ENCODE measurements at regions not wholly inside any gene's neighbourhood (a gene's known extent, or its start where the extent isn't known, plus 50 kb on each side); places are given as distances from the start of the nearest gene placed in this dataset.
A peak's percentile ranks its signal among the peaks of the same experiment; 100 is the strongest.

DNA sequence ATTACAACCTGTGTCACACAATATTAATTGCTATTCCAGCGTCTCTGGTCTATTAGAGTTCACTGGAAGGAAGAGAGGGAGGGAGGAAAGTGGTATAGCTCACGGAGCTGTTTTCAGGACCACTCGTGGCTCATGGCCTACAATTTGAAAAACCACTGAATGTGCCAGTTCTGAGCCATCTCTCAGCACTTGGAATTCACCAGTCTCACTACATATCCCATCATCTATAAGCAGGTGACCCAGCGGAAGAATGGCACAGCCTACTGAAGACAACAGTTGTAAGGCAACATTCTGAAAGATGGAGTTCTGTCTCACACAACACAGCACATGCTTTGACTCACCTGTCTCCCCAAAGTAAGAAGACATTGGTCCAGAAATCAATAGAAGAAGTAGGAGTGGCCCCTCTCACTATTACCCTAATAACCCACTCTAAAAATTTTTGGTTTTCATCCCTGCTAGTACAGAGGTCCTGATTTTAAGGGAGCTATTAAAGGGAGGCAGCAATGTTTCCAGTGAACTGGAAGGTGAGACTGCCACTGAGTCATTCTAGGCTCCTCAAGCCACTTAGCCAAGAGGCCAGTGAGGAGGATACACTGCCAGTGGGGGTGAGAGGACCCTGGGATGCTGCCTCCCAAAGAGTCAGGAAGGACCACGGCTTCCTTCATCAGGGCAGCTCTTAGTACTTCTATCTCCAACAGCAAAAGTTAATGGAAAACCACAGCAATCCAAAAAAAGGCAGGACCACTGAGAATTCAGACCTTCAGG is 50.0 kb upstream of the DOCK9 start:
- no peaks in the 10 kb centered on the region for H3K36me3 ChIP-seq (ENCODE audit: control insufficient read depth, low read length)
- peaks cover 3% of the 10 kb centered on the region; the same call in 1 of the 2 replicates for H3K9me3 ChIP-seq (ENCODE audit: control insufficient read depth, insufficient read depth, low read length)
- H3F3A ChIP-seq (ENCODE audit: control insufficient read depth, insufficient read depth): no peaks in the 10 kb centered on the region
- no peak overlapping the region for H3K4me2 ChIP-seq (ENCODE audit: low read length)
- no peaks in the 10 kb centered on the region for H3K79me2 ChIP-seq (ENCODE audit: control insufficient read depth, low read length)
- TF ChIP-seq, protein P1, sequence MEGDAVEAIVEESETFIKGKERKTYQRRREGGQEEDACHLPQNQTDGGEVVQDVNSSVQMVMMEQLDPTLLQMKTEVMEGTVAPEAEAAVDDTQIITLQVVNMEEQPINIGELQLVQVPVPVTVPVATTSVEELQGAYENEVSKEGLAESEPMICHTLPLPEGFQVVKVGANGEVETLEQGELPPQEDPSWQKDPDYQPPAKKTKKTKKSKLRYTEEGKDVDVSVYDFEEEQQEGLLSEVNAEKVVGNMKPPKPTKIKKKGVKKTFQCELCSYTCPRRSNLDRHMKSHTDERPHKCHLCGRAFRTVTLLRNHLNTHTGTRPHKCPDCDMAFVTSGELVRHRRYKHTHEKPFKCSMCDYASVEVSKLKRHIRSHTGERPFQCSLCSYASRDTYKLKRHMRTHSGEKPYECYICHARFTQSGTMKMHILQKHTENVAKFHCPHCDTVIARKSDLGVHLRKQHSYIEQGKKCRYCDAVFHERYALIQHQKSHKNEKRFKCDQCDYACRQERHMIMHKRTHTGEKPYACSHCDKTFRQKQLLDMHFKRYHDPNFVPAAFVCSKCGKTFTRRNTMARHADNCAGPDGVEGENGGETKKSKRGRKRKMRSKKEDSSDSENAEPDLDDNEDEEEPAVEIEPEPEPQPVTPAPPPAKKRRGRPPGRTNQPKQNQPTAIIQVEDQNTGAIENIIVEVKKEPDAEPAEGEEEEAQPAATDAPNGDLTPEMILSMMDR (IDR thresholded peaks at IDR 0.05; ENCODE audit: low read depth, low read length, poor library complexity, severe bottlenecking): no peak
- TF ChIP-seq EZH2phosphoT487 (IDR thresholded peaks at IDR 0.05; ENCODE audit: borderline replicate concordance, low read length): no peak
- peaks cover 10% of the 10 kb centered on the region for H3K27me3 ChIP-seq (ENCODE audit: control insufficient read depth, low read length)
- H3K4me3 ChIP-seq (ENCODE audit: low read length): no peak overlapping the region
- H4K20me1 ChIP-seq (ENCODE audit: control insufficient read depth, insufficient read depth, low read depth, low read length): no peaks in the 10 kb centered on the region
- H3K9me2 ChIP-seq (replicated peaks; ENCODE audit: control insufficient read depth, low read length): no peaks in the 10 kb centered on the region
- H3K27ac ChIP-seq (ENCODE audit: low read depth, low read length): no peak overlapping the region
- H3K4me1 ChIP-seq (ENCODE audit: control insufficient read depth, low read length): no peaks in the 10 kb centered on the region

DNA sequence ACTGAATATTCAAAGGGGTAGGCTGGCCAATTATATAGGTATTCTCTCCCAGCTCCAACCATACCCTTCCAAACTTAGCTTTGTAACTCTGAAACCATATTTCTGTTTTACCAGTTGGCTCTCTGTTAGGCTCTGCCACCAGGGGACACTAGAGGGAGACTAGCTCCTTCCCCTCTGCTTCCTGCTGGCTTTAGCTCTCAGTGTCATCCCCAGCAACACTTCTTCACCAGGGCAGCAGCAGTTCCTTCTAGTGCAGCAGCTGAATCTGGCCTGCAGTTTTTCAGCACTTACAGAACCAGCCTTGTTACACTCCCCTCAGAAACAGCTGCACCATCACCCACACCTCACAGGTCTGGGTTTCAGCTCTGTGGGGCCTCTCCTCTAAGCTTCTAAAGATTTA is 51.0 kb upstream of the DOCK9 start:
- H3K36me3 ChIP-seq (ENCODE audit: control insufficient read depth, low read length): no peaks in the 10 kb centered on the region
- peaks cover 9% of the 10 kb centered on the region for H3K27me3 ChIP-seq (ENCODE audit: control insufficient read depth, low read length)
- no peaks in the 10 kb centered on the region for H3K9me2 ChIP-seq (replicated peaks; ENCODE audit: control insufficient read depth, low read length)
- TF ChIP-seq EZH2phosphoT487 (IDR thresholded peaks at IDR 0.05; ENCODE audit: borderline replicate concordance, low read length): no peak
- TF ChIP-seq, protein P1 (IDR thresholded peaks at IDR 0.05; ENCODE audit: low read depth, low read length, poor library complexity, severe bottlenecking): peak; percentile 49
- peaks cover 3% of the 10 kb centered on the region; the same call in 1 of the 2 replicates for H3K9me3 ChIP-seq (ENCODE audit: control insufficient read depth, insufficient read depth, low read length)
- no peaks in the 10 kb centered on the region for H3K79me2 ChIP-seq (ENCODE audit: control insufficient read depth, low read length)
- no peaks in the 10 kb centered on the region for H3F3A ChIP-seq (ENCODE audit: control insufficient read depth, insufficient read depth)
- no peak overlapping the region for H3K4me2 ChIP-seq (ENCODE audit: low read length)
- no peak overlapping the region for H3K4me3 ChIP-seq (ENCODE audit: low read length)
- H3K27ac ChIP-seq (ENCODE audit: low read depth, low read length): no peak overlapping the region
- no peaks in the 10 kb centered on the region for H4K20me1 ChIP-seq (ENCODE audit: control insufficient read depth, insufficient read depth, low read depth, low read length)
- no peaks in the 10 kb centered on the region for H3K4me1 ChIP-seq (ENCODE audit: control insufficient read depth, low read length)

DNA sequence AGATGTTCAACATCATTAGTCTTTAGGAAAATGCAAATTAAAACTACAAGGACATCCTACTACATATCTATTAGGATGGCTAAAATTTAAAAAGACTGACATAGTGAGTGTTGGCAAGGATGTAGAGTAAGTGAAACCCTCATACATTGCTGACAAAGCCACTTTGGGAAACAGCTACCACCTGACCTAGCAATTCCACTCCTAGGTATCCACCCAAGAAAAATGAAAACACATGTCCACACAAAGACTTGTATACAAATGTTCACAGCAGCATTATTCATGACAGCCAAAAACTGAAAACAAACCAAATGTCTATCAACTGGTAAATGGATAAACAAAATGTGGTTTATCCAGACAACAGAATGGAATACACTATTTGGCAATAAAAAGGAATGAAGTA is 51.7 kb upstream of the DOCK9 start:
- H3K4me3 ChIP-seq (ENCODE audit: low read length): no peak overlapping the region
- H3K79me2 ChIP-seq (ENCODE audit: control insufficient read depth, low read length): no peaks in the 10 kb centered on the region
- no peaks in the 10 kb centered on the region for H3K36me3 ChIP-seq (ENCODE audit: control insufficient read depth, low read length)
- H3K9me3 ChIP-seq (ENCODE audit: control insufficient read depth, insufficient read depth, low read length): peaks cover 3% of the 10 kb centered on the region; the same call in 1 of the 2 replicates
- H3K27me3 ChIP-seq (ENCODE audit: control insufficient read depth, low read length): peaks cover 7% of the 10 kb centered on the region
- no peak for TF ChIP-seq EZH2phosphoT487 (IDR thresholded peaks at IDR 0.05; ENCODE audit: borderline replicate concordance, low read length)
- TF ChIP-seq, protein P1 (IDR thresholded peaks at IDR 0.05; ENCODE audit: low read depth, low read length, poor library complexity, severe bottlenecking): no peak
- H3K4me1 ChIP-seq (ENCODE audit: control insufficient read depth, low read length): no peaks in the 10 kb centered on the region
- no peaks in the 10 kb centered on the region for H3F3A ChIP-seq (ENCODE audit: control insufficient read depth, insufficient read depth)
- H3K9me2 ChIP-seq (replicated peaks; ENCODE audit: control insufficient read depth, low read length): no peaks in the 10 kb centered on the region
- no peak overlapping the region for H3K4me2 ChIP-seq (ENCODE audit: low read length)
- H3K27ac ChIP-seq (ENCODE audit: low read depth, low read length): no peak overlapping the region
- H4K20me1 ChIP-seq (ENCODE audit: control insufficient read depth, insufficient read depth, low read depth, low read length): no peaks in the 10 kb centered on the region
